SK-N-SH treated with all-trans-retinoic acid at 6 μM for 48 hours (cell line): ENCODE measurements at regions not wholly inside any gene's neighbourhood (a gene's known extent, or its start where the extent isn't known, plus 50 kb on each side); places are given as distances from the start of the nearest gene placed in this dataset.
A peak's percentile ranks its signal among the peaks of the same experiment; 100 is the strongest.

Experiments used
- ATAC-seq: fragments of 200-7000 bp; cut with Tn5 transposase; 3 replicates; pipeline ENCODE4 v1.9.1; 2020; ENCODE audit warnings: mild to moderate bottlenecking, moderate library complexity
- BACH2 ChIP-seq: fragments of 250-450 bp; sonication (Bioruptor Pico); IDR thresholded peaks from 2 replicates; pipeline ENCODE4 v1.9.0; 2021; ENCODE audit warnings: mild to moderate bottlenecking, borderline replicate concordance
- GLIS3 ChIP-seq: fragments of 250-450 bp; sonication (Bioruptor Pico); IDR thresholded peaks from 2 replicates; pipeline ENCODE4 v1.5.0; 2020; ENCODE audit warnings: mild to moderate bottlenecking, moderate library complexity
- ISL1 ChIP-seq: fragments of 250-450 bp; sonication (Bioruptor Pico); IDR thresholded peaks from 2 replicates; pipeline ENCODE4 v2.1.2; 2022; ENCODE audit warnings: mild to moderate bottlenecking, moderate library complexity
- RARB ChIP-seq: fragments of 250-450 bp; sonication (Bioruptor Pico); IDR thresholded peaks from 2 replicates; pipeline ENCODE4 v1.8.0; 2021; ENCODE audit warnings: mild to moderate bottlenecking, moderate library complexity
- SNAI2 ChIP-seq: fragments of 250-450 bp; sonication (Bioruptor Pico); IDR thresholded peaks from 2 replicates; pipeline ENCODE4 v1.5.0; 2020; ENCODE audit warnings: mild to moderate bottlenecking, moderate library complexity
- TCF4 ChIP-seq: fragments of 250-450 bp; sonication (Bioruptor Pico); IDR thresholded peaks from 2 replicates; pipeline ENCODE4 v1.8.0; 2021; ENCODE audit warnings: mild to moderate bottlenecking, moderate library complexity, borderline replicate concordance
- TOX ChIP-seq: fragments of 250-450 bp; sonication (Bioruptor Pico); IDR thresholded peaks from 2 replicates; pipeline ENCODE4 v1.8.0; 2021; ENCODE audit warnings: mild to moderate bottlenecking, moderate library complexity, borderline replicate concordance
- ZC3H10 ChIP-seq: fragments of 250-450 bp; sonication (Bioruptor Pico); IDR thresholded peaks from 2 replicates; pipeline ENCODE4 v1.5.1; 2021; ENCODE audit warnings: mild to moderate bottlenecking, moderate library complexity
- ZFP30 ChIP-seq: fragments of 450-650 bp; formaldehyde crosslinking; IDR thresholded peaks from 2 replicates; pipeline ENCODE4 v1.5.0; 2022; ENCODE audit warnings: mild to moderate bottlenecking, moderate library complexity
- ZNF565 ChIP-seq: fragments of 450-650 bp; formaldehyde crosslinking; conservative IDR thresholded peaks from 2 replicates; pipeline ENCODE4 v1.5.0; 2020; ENCODE audit warnings: low read depth, mild to moderate bottlenecking, moderate library complexity
- ZNF70 ChIP-seq: fragments of 450-650 bp; formaldehyde crosslinking; IDR thresholded peaks from 2 replicates; pipeline ENCODE4 v1.5.0; 2020; ENCODE audit warnings: mild to moderate bottlenecking, moderate library complexity
- ZNF8 ChIP-seq: fragments of 450-650 bp; formaldehyde crosslinking; IDR thresholded peaks from 2 replicates; pipeline ENCODE4 v1.5.0; 2020; ENCODE audit warnings: mild to moderate bottlenecking, moderate library complexity
- TF ChIP-seq, protein P1 (sequence below): fragments of 250-450 bp; sonication (Bioruptor Pico); IDR thresholded peaks from 2 replicates; pipeline ENCODE4 v1.5.0; 2020; ENCODE audit warnings: mild to moderate bottlenecking, moderate library complexity
- TF ChIP-seq, protein P2 (sequence below): fragments of 250-450 bp; sonication (Bioruptor Pico); IDR thresholded peaks from 2 replicates; pipeline ENCODE4 v1.8.0; 2020; ENCODE audit warnings: mild to moderate bottlenecking, moderate library complexity, borderline replicate concordance
- TF ChIP-seq, protein P3 (sequence below): fragments of 250-450 bp; sonication (Bioruptor Pico); IDR thresholded peaks from 2 replicates; pipeline ENCODE4 v1.5.1; 2020; ENCODE audit warnings: low read depth, mild to moderate bottlenecking, moderate library complexity
- TF ChIP-seq, protein P4 (sequence below): fragments of 250-450 bp; sonication (Bioruptor Pico); IDR thresholded peaks from 2 replicates; pipeline ENCODE4 v1.8.0; 2021; ENCODE audit warnings: low read depth, mild to moderate bottlenecking, moderate library complexity, borderline replicate concordance

DNA sequence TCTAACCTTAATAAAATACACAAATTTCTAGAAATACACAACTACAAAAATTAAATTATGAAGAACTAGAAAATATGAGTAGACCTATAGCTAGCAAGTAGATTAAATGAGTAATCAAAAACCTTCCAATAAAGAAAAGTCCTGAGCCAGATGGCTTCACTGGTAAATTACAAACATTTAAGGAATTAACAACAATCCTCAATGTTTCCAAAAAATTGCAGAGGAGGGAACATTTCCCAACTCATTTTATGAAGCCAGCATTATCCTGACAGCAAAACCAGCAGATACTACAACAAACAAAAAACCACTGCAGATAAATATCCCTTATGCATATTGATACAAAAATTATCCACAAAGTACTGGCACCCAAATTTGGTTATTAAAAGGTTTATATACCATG is 230.9 kb downstream of the COG6 start:
- no peak for ATAC-seq
- TF ChIP-seq ZFP30 (CRISPR knock-in tag) (no peak), ZNF70 (no peak), RARB (CRISPR knock-in tag) (no peak), ZNF8 (CRISPR knock-in tag) (no peak), GLIS3 (CRISPR knock-in tag) (no peak), ZNF565 (no peak), ISL1 (no peak)
- TF ChIP-seq, protein P1, sequence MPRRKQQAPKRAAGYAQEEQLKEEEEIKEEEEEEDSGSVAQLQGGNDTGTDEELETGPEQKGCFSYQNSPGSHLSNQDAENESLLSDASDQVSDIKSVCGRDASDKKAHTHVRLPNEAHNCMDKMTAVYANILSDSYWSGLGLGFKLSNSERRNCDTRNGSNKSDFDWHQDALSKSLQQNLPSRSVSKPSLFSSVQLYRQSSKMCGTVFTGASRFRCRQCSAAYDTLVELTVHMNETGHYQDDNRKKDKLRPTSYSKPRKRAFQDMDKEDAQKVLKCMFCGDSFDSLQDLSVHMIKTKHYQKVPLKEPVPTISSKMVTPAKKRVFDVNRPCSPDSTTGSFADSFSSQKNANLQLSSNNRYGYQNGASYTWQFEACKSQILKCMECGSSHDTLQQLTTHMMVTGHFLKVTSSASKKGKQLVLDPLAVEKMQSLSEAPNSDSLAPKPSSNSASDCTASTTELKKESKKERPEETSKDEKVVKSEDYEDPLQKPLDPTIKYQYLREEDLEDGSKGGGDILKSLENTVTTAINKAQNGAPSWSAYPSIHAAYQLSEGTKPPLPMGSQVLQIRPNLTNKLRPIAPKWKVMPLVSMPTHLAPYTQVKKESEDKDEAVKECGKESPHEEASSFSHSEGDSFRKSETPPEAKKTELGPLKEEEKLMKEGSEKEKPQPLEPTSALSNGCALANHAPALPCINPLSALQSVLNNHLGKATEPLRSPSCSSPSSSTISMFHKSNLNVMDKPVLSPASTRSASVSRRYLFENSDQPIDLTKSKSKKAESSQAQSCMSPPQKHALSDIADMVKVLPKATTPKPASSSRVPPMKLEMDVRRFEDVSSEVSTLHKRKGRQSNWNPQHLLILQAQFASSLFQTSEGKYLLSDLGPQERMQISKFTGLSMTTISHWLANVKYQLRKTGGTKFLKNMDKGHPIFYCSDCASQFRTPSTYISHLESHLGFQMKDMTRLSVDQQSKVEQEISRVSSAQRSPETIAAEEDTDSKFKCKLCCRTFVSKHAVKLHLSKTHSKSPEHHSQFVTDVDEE (CRISPR knock-in tag), result no peak
- TF ChIP-seq, protein P2, sequence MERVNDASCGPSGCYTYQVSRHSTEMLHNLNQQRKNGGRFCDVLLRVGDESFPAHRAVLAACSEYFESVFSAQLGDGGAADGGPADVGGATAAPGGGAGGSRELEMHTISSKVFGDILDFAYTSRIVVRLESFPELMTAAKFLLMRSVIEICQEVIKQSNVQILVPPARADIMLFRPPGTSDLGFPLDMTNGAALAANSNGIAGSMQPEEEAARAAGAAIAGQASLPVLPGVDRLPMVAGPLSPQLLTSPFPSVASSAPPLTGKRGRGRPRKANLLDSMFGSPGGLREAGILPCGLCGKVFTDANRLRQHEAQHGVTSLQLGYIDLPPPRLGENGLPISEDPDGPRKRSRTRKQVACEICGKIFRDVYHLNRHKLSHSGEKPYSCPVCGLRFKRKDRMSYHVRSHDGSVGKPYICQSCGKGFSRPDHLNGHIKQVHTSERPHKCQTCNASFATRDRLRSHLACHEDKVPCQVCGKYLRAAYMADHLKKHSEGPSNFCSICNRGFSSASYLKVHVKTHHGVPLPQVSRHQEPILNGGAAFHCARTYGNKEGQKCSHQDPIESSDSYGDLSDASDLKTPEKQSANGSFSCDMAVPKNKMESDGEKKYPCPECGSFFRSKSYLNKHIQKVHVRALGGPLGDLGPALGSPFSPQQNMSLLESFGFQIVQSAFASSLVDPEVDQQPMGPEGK (CRISPR knock-in tag), result no peak

DNA sequence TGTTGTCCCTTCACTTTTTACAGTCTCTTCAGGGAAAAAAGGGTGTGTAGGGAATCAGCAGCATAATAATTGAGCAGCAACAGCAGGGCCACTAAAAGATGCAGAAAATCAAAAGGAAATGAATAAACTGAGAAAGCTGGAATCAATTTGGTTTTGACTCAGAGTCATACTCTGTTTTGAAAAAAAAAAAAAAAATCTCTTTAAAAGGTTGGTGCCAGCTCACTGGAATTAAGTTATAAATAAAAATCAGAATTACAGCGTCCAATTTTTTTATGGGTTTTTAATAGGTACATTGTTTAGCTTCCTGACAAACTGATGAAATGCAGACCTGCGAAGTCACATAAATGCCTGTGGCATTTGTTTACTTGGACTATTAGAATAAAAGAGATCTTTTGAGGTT is 231.9 kb downstream of the COG6 start:
- TF ChIP-seq ISL1 (peak; percentile 60), TOX (CRISPR knock-in tag) (peak; percentile 87), ZC3H10 (peak; percentile 78; the same call in 1 of the 2 replicates), SNAI2 (no peak)
- TF ChIP-seq, protein P1 (CRISPR knock-in tag), result no peak
- ATAC-seq, result peak; percentile 80

DNA sequence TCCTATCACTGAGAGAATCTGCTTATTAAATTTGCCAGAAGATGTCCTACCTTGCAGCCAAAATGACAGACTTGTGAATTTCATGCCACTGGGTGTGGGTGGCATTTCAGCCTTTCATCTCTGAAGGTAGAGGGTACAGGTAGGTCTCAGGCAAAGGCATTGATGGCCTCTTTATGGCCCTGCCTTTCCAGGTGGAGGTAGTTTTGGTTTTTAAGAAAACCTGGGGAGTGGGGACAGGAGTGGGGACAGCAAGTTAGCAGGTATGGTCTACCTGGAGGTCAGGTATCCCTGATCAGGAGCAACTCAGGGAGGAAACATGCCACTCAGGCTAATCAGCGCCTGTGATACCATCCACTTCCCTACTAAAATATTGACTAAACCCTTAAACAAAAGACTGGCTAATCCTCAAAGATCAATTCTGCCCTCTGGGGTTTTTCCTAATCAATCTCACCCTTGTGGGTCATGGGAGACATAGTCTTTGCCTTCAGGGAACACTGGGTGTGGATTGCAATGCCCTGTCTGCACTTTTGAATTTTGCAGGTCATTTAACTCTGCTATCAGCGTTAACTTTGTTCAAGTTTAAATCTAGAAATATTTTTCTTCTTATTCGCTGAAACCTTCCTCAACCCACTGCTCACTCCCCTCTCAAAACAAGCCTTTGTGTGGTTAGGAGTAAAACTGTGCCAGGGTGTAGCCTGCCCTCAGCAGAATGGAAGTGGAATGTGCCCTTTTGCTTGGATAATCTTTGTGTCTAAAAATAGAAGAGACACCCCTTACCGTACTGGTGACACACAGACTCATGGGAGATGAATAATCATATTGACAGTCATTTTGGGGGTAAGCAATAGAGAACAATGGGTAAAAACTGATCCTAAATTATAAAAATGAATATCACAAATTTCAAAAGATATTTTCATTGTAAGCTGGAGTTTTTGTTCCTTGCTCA is 233.7 kb downstream of the COG6 start:
- no peak for ATAC-seq
- TF ChIP-seq BACH2 (CRISPR knock-in tag) (no peak), RARB (CRISPR knock-in tag) (no peak), ZC3H10 (no peak)
- TF ChIP-seq, protein P3, sequence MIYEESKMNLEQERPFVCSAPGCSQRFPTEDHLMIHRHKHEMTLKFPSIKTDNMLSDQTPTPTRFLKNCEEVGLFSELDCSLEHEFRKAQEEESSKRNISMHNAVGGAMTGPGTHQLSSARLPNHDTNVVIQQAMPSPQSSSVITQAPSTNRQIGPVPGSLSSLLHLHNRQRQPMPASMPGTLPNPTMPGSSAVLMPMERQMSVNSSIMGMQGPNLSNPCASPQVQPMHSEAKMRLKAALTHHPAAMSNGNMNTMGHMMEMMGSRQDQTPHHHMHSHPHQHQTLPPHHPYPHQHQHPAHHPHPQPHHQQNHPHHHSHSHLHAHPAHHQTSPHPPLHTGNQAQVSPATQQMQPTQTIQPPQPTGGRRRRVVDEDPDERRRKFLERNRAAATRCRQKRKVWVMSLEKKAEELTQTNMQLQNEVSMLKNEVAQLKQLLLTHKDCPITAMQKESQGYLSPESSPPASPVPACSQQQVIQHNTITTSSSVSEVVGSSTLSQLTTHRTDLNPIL, result no peak

DNA sequence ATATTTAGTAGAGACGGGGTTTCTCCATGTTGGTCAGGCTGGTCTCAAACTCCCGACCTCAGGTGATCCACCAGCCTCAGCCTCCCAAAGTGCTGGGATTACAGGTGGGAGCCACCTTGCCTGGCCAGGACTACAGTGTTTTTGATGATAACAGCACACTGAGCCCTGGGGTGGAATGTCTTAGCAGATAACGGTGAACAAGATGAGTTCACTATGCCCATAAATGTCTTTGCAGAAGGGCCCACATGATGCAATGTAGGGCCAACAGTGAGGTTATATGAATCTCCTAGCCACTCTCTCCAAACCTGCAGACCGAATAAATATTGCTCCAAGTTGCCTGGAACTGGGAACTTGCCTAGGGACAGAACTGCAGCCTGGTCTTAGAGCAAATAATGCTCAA is 235.1 kb downstream of the COG6 start:
- no peak for ATAC-seq
- TF ChIP-seq ISL1 (no peak), TCF4 (no peak)
- TF ChIP-seq, protein P4, sequence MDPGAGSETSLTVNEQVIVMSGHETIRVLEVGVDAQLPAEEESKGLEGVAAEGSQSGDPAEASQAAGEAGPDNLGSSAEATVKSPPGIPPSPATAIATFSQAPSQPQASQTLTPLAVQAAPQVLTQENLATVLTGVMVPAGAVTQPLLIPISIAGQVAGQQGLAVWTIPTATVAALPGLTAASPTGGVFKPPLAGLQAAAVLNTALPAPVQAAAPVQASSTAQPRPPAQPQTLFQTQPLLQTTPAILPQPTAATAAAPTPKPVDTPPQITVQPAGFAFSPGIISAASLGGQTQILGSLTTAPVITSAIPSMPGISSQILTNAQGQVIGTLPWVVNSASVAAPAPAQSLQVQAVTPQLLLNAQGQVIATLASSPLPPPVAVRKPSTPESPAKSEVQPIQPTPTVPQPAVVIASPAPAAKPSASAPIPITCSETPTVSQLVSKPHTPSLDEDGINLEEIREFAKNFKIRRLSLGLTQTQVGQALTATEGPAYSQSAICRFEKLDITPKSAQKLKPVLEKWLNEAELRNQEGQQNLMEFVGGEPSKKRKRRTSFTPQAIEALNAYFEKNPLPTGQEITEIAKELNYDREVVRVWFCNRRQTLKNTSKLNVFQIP (CRISPR knock-in tag), result no peak
- TF ChIP-seq, all 23 proteins: peak for 0
